ENCODE measurements at regions not wholly inside any gene's neighbourhood (a gene's known extent, or its start where the extent isn't known, plus 50 kb on each side); places are given as distances from the start of the nearest gene placed in this dataset.
"Not testable (repeated sequence)": the region's sequence is repeated elsewhere in the genome, so short reads cannot be mapped to it uniquely, and the experiment has no call there.

DNA sequence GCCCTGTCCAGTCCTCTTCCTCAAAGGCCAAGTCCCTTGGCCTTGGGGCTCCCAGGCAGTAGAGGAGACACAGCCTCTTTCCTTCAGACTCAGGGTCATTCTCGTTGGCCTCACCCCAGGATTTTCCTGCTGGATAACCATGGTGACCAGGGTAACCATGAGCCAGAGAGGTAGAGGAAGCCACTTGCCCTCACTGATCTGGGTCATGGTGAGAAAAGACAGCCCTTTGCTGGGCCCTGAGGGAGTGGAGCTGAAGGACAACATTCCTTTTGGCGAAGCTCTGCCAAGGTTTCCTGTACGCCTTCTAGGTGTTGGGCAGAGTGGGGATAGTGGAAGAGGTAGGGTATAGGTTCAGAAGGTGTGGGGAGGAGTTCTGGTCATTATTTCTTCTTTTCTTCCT lies 53.1 kb upstream of the WNT4 start:
- DNase-seq (ENCODE audit: low spot score), result no peak

DNA sequence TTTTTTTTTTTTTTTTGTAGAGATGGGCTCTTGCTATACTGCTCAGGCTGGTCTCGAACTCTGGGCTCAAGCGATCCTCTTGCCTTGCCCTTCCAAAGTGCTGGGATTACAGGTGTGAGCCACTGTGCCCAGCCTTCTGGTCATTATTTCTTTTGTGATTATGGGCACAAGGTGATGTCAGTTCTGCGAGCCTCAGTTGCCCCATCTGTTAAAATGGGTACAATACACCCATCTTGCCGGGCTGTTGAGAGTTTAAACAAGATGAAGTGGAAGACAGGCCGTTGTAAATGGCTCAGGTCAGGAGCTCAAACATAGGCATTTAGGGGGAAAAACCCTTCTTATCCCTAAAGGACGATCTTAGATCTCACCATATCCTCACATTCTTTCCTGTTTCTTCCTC lies 53.7 kb upstream of the WNT4 start:
- DNase-seq (ENCODE audit: low spot score), result no peak

- no peak for DNase-seq (ENCODE audit: low spot score)
These were observed 54.7 kb upstream of the WNT4 start for GRCh38 chr1:22197644-22198043.

DNA sequence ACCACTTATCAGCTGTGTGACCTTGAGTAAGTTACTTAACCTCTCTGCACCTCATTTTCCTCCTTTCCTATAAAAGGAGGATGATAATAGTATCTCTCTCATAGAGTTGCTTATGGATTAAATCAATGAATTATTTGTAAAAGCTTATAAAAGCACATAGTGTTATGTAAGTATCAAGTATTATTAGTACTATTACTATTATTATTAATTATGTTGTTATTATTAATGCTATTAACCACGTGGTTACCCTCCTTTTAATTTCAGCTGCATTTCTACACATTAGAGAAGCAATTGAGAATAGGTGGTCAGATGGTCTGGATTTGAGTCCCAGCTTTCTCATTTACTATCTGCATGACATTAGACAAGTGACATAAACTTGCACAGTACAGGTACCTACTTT lies 58.1 kb upstream of the WNT4 start:
- no peak for DNase-seq (ENCODE audit: low spot score)

DNA sequence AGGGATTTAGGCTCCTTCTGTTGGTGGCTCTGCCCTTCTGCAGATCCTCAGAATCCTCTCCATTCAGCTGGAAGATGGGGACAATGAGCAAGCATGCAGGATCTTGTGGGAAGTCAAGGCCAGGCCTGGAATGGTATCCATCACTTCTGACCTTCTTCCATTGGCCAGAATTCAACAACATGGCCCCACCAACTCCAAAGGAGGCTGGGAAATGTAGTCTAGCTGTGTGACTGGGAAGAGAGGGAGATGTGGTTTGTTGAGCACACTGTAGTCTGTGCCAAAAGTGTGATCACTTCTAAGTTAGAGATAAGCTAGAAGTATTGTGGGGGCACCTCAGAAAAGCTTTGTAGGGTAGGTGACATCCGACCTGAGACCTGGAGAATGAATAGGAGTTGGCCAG lies 60.4 kb upstream of the WNT4 start:
- no peak for DNase-seq (ENCODE audit: low spot score)

- DNase-seq (ENCODE audit: low spot score), result no peak
These were observed 61.4 kb upstream of the WNT4 start for GRCh38 chr1:22204057-22204840.

- DNase-seq (ENCODE audit: low spot score), result peak; percentile 42
These were observed 62.4 kb upstream of the WNT4 start for GRCh38 chr1:22204989-22205913.

GRCh38 chr1:22206551-22207125 lies 63.7 kb upstream of the WNT4 start:
- DNase-seq (ENCODE audit: low spot score), result no peak

GRCh38 chr1:22207511-22208267 lies 64.8 kb upstream of the WNT4 start:
- DNase-seq (ENCODE audit: low spot score), result no peak

- DNase-seq (ENCODE audit: low spot score), result no peak
These were observed 65.5 kb upstream of the WNT4 start for GRCh38 chr1:22208268-22208972.

DNA sequence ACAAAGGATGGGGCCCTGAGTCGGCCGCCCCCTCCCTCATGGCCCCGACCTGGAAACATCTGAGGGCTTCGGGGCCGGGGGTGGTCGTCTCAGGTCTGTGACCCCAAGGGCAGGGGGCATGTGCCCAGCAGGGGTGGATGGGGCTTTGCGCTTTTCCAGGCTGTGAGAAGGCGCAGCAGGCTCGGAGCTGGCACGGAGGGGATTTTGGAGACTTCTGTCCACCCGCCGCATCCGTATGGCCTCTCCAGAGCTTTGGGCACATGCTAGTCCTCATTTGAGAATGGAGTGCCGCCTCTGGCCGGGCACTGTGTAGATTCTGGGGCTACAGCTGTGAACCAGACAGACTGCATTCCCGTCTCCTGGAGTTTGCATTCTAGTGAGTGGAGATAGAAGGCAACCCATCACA lies 66.1 kb upstream of the WNT4 start:
- no peak for DNase-seq (ENCODE audit: low spot score)

GRCh38 chr1:22210176-22210575 lies 67.3 kb upstream of the WNT4 start:
- DNase-seq (ENCODE audit: low spot score), result no peak

GRCh38 chr1:22210636-22211035 lies 67.7 kb upstream of the WNT4 start:
- no peak for DNase-seq (ENCODE audit: low spot score)

- not testable (repeated sequence) for DNase-seq (ENCODE audit: low spot score)
These were observed 68.6 kb upstream of the WNT4 start for GRCh38 chr1:22211459-22211858.

- DNase-seq (ENCODE audit: low spot score), result no peak
These were observed 69.7 kb upstream of the WNT4 start for GRCh38 chr1:22212400-22213233.

DNA sequence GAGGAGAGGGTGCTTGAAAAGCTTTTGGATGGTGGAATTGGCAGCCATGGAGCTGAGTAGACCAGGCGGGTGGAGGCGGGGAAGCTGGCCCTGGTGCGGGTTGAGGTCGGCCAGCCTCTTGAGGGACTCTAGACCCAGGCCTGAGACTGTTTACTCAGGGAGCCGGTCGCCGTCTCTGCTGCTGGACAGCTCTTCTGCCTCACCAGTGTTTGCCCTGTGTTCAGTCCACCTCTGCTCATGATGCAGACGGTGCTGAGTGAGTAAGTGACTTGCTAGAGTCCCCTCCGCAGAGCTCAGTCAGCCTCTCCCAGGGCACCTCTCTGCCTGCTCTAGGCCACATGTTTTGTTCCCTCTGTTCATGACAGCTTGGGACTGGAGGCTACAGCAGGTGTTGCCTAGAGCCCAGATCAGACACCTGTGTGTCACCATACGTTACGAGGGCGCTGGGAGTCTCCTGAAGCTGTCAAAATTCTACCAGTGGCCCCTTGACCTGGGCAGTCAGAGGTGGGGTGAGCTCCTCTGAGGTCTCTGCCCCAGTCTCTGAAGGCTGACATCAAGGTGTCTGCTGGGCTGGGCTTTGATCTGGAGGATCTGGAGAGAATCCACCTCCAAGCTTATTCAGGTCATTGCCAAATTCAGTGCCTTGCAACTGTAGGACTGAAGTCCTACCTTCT lies 73.5 kb upstream of the WNT4 start:
- no peak for DNase-seq (ENCODE audit: low spot score)

GRCh38 chr1:22216966-22217365 lies 74.1 kb upstream of the WNT4 start:
- DNase-seq (ENCODE audit: low spot score), result no peak

DNA sequence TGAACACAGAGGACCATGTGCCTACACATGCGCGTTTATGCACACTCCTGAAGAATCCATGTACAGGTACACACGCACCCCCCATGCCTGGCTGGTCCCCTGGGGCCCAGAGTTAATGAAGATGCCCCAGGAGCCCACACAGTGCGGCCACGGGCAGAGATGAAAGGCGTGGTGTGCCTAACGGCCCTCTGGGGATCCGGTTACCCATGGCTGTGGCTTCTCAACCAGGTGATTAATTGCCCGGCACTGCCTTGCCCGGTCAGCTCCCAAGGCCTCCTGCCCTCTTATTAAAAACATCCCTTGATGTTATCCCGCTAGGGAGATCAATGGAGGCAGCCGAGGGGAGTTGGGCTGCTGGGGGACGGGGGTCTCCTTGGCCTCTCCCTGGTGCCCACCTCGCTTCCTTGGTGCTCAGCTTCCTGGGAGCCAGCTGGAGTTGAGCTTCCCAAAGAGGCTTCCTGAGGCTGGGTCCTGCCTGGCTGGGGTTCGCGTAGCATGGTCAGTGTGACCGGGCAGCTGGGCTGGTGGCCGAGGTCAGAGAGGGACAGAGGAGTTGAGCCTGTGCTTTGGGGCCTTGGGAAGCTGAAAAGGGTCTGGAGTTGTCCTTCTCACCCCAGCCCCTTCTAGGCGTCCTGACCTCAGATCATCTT lies 75.0 kb upstream of the WNT4 start:
- no peak for DNase-seq (ENCODE audit: low spot score)

GRCh38 chr1:22218618-22219250 lies 75.8 kb upstream of the WNT4 start:
- no peak for DNase-seq (ENCODE audit: low spot score)
